Gastroesophageal sphincter (tissue), 3 donors: ENCODE measurements at regions not wholly inside any gene's neighbourhood (a gene's known extent, or its start where the extent isn't known, plus 50 kb on each side); places are given as distances from the start of the nearest gene placed in this dataset.
"Not testable (repeated sequence)": the region's sequence is repeated elsewhere in the genome, so short reads cannot be mapped to it uniquely, and the experiment has no call there.

Source experiments
- EP300 ChIP-seq: sonication (generic); formaldehyde crosslinking; IDR thresholded peaks from one replicate; pipeline ENCODE4 v1.6.1; 2017; ENCODE audit warnings: antibody characterized with exemption, mild to moderate bottlenecking
- POLR2A ChIP-seq, 2 donors: fragments of 450-650 bp; IDR thresholded peaks; one replicate each; pipeline ENCODE4 v1.6.1; 2017; ENCODE audit warnings: antibody characterized with exemption in 2 of 2, mild to moderate bottlenecking in 2 of 2, moderate library complexity in 1 of 2
- POLR2AphosphoS5 ChIP-seq: sonication (generic); formaldehyde crosslinking; IDR thresholded peaks from one replicate; pipeline ENCODE4 v1.6.1; 2017; ENCODE audit warnings: antibody characterized with exemption
- TF ChIP-seq, protein P1 (sequence below), 4 experiments: fragments of 200-600 bp in 2 of 4; fragments of 450-650 bp in 2 of 4; sonication (generic) in 1 of 4; IDR thresholded peaks; one replicate each; pipeline ENCODE4 v1.5.1; 2017 to 2019; ENCODE audit warnings: antibody characterized with exemption in 4 of 4, mild to moderate bottlenecking in 2 of 4, moderate library complexity in 2 of 4

GRCh38 chr12:131225066-131225380, 271.3 kb downstream of the ADGRD1 start:
- TF ChIP-seq EP300; POLR2A (IDR thresholded peaks at IDR 0.05); POLR2AphosphoS5: not testable (repeated sequence)
- TF ChIP-seq, protein P1, sequence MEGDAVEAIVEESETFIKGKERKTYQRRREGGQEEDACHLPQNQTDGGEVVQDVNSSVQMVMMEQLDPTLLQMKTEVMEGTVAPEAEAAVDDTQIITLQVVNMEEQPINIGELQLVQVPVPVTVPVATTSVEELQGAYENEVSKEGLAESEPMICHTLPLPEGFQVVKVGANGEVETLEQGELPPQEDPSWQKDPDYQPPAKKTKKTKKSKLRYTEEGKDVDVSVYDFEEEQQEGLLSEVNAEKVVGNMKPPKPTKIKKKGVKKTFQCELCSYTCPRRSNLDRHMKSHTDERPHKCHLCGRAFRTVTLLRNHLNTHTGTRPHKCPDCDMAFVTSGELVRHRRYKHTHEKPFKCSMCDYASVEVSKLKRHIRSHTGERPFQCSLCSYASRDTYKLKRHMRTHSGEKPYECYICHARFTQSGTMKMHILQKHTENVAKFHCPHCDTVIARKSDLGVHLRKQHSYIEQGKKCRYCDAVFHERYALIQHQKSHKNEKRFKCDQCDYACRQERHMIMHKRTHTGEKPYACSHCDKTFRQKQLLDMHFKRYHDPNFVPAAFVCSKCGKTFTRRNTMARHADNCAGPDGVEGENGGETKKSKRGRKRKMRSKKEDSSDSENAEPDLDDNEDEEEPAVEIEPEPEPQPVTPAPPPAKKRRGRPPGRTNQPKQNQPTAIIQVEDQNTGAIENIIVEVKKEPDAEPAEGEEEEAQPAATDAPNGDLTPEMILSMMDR (IDR thresholded peaks at IDR 0.05) = not testable (repeated sequence)
